ENCODE measurements at regions not wholly inside any gene's neighbourhood (a gene's known extent, or its start where the extent isn't known, plus 50 kb on each side); places are given as distances from the start of the nearest gene placed in this dataset.

DNA sequence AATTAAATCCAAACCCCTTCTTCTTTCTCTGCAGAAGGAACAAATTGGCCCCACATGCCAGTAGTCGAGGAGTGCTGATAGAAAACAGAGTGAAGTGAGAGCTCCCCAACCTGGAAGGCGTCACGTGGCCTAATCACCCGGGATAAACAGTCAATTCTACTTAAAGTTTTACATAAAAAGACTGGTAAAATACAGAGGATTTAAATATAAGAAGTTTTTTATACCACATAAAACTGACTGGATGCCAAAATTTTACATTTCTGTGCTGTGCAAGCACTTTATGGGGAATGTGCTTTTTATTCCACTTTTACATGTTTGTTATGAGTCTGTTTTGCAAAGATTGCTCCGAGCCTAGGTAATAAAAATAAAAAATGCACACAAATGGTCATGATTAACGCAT is 1586.8 kb upstream of the ACVR2A start:
- no peak overlapping the region for H3K4me3 ChIP-seq (ENCODE audit: low read length)
- TF ChIP-seq, protein P1, sequence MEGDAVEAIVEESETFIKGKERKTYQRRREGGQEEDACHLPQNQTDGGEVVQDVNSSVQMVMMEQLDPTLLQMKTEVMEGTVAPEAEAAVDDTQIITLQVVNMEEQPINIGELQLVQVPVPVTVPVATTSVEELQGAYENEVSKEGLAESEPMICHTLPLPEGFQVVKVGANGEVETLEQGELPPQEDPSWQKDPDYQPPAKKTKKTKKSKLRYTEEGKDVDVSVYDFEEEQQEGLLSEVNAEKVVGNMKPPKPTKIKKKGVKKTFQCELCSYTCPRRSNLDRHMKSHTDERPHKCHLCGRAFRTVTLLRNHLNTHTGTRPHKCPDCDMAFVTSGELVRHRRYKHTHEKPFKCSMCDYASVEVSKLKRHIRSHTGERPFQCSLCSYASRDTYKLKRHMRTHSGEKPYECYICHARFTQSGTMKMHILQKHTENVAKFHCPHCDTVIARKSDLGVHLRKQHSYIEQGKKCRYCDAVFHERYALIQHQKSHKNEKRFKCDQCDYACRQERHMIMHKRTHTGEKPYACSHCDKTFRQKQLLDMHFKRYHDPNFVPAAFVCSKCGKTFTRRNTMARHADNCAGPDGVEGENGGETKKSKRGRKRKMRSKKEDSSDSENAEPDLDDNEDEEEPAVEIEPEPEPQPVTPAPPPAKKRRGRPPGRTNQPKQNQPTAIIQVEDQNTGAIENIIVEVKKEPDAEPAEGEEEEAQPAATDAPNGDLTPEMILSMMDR (conservative IDR thresholded peaks at IDR 0.05; ENCODE audit: low read depth, low read length) = no peak
- no peak for DNase-seq (ENCODE audit: low read depth)

GRCh38 chr2:146252119-146252518 is 1592.7 kb upstream of the ACVR2A start:
- H3K4me3 ChIP-seq (ENCODE audit: low read length) = no peak overlapping the region
- TF ChIP-seq, protein P1 (conservative IDR thresholded peaks at IDR 0.05; ENCODE audit: low read depth, low read length) = no peak
- no peak for DNase-seq (ENCODE audit: low read depth)

GRCh38 chr2:146251328-146251727 is 1593.5 kb upstream of the ACVR2A start:
- no peak for DNase-seq (ENCODE audit: low read depth)
- no peak overlapping the region for H3K4me3 ChIP-seq (ENCODE audit: low read length)
- TF ChIP-seq, protein P1 (conservative IDR thresholded peaks at IDR 0.05; ENCODE audit: low read depth, low read length) = no peak

DNA sequence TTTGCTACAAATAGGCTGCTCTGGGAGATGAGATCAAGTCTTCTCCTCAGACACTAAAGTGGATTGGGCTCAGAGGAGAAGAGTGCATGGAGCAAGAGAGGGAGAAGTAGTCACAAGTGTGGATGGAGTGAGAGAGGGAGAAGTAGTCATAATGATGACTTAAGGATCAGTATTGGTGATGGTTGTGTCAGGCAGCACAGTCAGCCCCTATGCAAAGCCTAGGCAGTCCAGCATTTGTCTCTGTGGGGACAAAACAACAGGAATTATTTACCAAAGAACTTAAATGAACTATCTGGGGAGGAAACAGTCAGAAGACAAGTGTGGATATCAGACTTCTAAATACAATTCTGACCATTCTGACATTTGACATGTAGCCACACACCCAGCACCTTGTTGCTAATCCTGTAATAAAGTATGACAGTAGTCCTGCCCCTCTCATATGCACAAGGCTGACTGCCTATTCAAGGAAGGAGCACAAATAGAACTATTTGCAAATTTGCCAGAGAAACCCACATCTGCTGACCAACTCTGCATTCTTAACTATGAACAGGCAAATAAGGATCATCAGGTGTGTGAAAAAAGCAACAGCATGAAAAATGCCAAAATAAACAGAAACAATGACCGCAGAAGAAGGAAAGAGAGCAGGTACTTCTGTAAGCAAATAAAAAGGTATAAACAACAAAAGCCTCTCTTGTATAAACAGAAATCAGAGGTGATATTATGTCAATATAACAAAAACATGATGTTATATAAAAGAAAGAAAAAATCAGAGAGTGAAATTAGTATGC is 1597.9 kb upstream of the ACVR2A start:
- H3K4me3 ChIP-seq (ENCODE audit: low read length) = no peak overlapping the region
- no peak for DNase-seq (ENCODE audit: low read depth)
- TF ChIP-seq, protein P1 (conservative IDR thresholded peaks at IDR 0.05; ENCODE audit: low read depth, low read length) = no peak

- no peak overlapping the region for H3K4me3 ChIP-seq (ENCODE audit: low read length)
- DNase-seq (ENCODE audit: low read depth) = no peak
- TF ChIP-seq, protein P1 (conservative IDR thresholded peaks at IDR 0.05; ENCODE audit: low read depth, low read length) = no peak
Measured at GRCh38 chr2:146246002-146246735, 1598.7 kb upstream of the ACVR2A start.

DNA sequence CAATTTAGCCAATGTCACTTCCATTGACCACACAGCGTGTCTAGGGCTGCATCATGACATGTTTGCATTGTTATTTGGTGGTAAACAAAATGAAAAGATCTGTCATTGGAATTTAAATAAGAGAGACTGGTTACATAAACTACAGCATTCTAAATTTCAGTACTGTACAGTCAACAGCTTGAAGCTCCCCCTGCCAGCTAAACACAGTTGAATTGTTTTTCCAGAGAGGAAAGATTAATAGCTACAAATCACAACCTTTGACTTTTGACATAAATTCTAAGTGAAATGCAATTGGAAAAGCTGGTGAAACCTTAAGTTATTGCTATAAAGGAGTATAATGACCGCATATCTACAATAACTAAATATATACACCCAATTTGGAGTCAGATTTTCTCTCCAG is 1600.0 kb upstream of the ACVR2A start:
- TF ChIP-seq, protein P1 (conservative IDR thresholded peaks at IDR 0.05; ENCODE audit: low read depth, low read length) = no peak
- DNase-seq (ENCODE audit: low read depth) = no peak
- H3K4me3 ChIP-seq (ENCODE audit: low read length) = no peak overlapping the region

DNA sequence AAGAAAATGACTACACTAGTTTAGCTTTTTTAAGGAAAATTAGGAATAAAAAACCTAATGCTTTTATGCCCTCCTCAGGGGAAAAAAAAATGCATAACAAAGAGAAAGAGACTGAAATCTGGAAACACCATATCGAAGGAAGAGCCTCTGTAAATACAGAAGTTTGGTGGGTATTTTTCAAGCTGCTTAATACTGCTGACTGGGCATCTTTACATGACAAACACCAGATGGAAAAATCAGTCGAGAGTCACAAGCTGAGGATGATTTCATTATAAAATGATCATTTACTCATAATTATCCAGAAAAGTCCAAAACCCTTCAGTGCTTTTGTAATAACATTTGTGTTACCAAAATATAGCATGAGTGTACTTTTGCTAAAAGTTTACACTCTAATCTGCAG is 1600.7 kb upstream of the ACVR2A start:
- no peak for DNase-seq (ENCODE audit: low read depth)
- H3K4me3 ChIP-seq (ENCODE audit: low read length) = no peak overlapping the region
- TF ChIP-seq, protein P1 (conservative IDR thresholded peaks at IDR 0.05; ENCODE audit: low read depth, low read length) = no peak
